ENCODE measurements at regions not wholly inside any gene's neighbourhood (a gene's known extent, or its start where the extent isn't known, plus 50 kb on each side); places are given as distances from the start of the nearest gene placed in this dataset.

GRCh38 chr1:75984781-75985180 lies 52.6 kb upstream of the ASB17 start:
- no peak overlapping the region for H3K27ac ChIP-seq (ENCODE audit: low read depth, low read length)
- H3K79me2 ChIP-seq (ENCODE audit: insufficient read depth, low read length), result no peaks in the 10 kb centered on the region
- no peak overlapping the region for H3K4me3 ChIP-seq (ENCODE audit: insufficient read depth, low read length, poor library complexity, severe bottlenecking)
- H3K4me2 ChIP-seq (ENCODE audit: low read depth, low read length, poor library complexity, severe bottlenecking), result no peak overlapping the region
- no peaks in the 10 kb centered on the region for H3K36me3 ChIP-seq (ENCODE audit: low read length)
- no peaks in the 10 kb centered on the region for H4K20me1 ChIP-seq (ENCODE audit: low read depth, low read length)
- no peaks in the 10 kb centered on the region for H3F3A ChIP-seq (ENCODE audit: insufficient read depth)
- H2AFZ ChIP-seq (ENCODE audit: low read depth, low read length, severe bottlenecking), result no peak overlapping the region
- no peaks in the 10 kb centered on the region for H3K9me2 ChIP-seq (replicated peaks; ENCODE audit: insufficient read depth, low read length)
- H3K9me3 ChIP-seq (ENCODE audit: insufficient read depth, low read length), result no peaks in the 10 kb centered on the region
- H3K9ac ChIP-seq (ENCODE audit: low read length), result no peak overlapping the region
- no peak for TF ChIP-seq EZH2phosphoT487 (conservative IDR thresholded peaks at IDR 0.05; ENCODE audit: low read length)
- no peak for TF ChIP-seq CTCF (IDR thresholded peaks at IDR 0.05; ENCODE audit: insufficient read depth, low read length, poor library complexity, severe bottlenecking)
- H3K27me3 ChIP-seq (ENCODE audit: low read length), result no peaks in the 10 kb centered on the region

- Histone ChIP-seq H3K4me2 (ENCODE audit: low read depth, low read length, poor library complexity, severe bottlenecking) (no peak overlapping the region), H3K27ac (ENCODE audit: low read depth, low read length) (no peak overlapping the region), H2AFZ (ENCODE audit: low read depth, low read length, severe bottlenecking) (no peak overlapping the region), H3K4me3 (ENCODE audit: insufficient read depth, low read length, poor library complexity, severe bottlenecking) (no peak overlapping the region), H3K9ac (ENCODE audit: low read length) (no peak overlapping the region), H3K36me3 (ENCODE audit: low read length) (no peaks in the 10 kb centered on the region), H3K27me3 (ENCODE audit: low read length) (no peaks in the 10 kb centered on the region), H4K20me1 (ENCODE audit: low read depth, low read length) (no peaks in the 10 kb centered on the region), H3K9me3 (ENCODE audit: insufficient read depth, low read length) (no peaks in the 10 kb centered on the region), H3K9me2 (replicated peaks; ENCODE audit: insufficient read depth, low read length) (no peaks in the 10 kb centered on the region), H3F3A (ENCODE audit: insufficient read depth) (no peaks in the 10 kb centered on the region), H3K79me2 (ENCODE audit: insufficient read depth, low read length) (no peaks in the 10 kb centered on the region)
- TF ChIP-seq CTCF (IDR thresholded peaks at IDR 0.05; ENCODE audit: insufficient read depth, low read length, poor library complexity, severe bottlenecking), result no peak
- TF ChIP-seq EZH2phosphoT487 (conservative IDR thresholded peaks at IDR 0.05; ENCODE audit: low read length), result no peak
Measured at GRCh38 chr1:75985827-75986226, 53.6 kb upstream of the ASB17 start.

GRCh38 chr1:75986478-75986877 lies 54.3 kb upstream of the ASB17 start:
- H3K4me2 ChIP-seq (ENCODE audit: low read depth, low read length, poor library complexity, severe bottlenecking), result no peak overlapping the region
- H3K79me2 ChIP-seq (ENCODE audit: insufficient read depth, low read length), result no peaks in the 10 kb centered on the region
- no peaks in the 10 kb centered on the region for H3F3A ChIP-seq (ENCODE audit: insufficient read depth)
- H3K27me3 ChIP-seq (ENCODE audit: low read length), result no peaks in the 10 kb centered on the region
- TF ChIP-seq EZH2phosphoT487 (conservative IDR thresholded peaks at IDR 0.05; ENCODE audit: low read length) (no peak), CTCF (IDR thresholded peaks at IDR 0.05; ENCODE audit: insufficient read depth, low read length, poor library complexity, severe bottlenecking) (no peak)
- H3K36me3 ChIP-seq (ENCODE audit: low read length), result no peaks in the 10 kb centered on the region
- H3K27ac ChIP-seq (ENCODE audit: low read depth, low read length), result no peak overlapping the region
- no peaks in the 10 kb centered on the region for H4K20me1 ChIP-seq (ENCODE audit: low read depth, low read length)
- H3K9ac ChIP-seq (ENCODE audit: low read length), result no peak overlapping the region
- H3K9me2 ChIP-seq (replicated peaks; ENCODE audit: insufficient read depth, low read length), result no peaks in the 10 kb centered on the region
- no peak overlapping the region for H3K4me3 ChIP-seq (ENCODE audit: insufficient read depth, low read length, poor library complexity, severe bottlenecking)
- no peaks in the 10 kb centered on the region for H3K9me3 ChIP-seq (ENCODE audit: insufficient read depth, low read length)
- H2AFZ ChIP-seq (ENCODE audit: low read depth, low read length, severe bottlenecking), result no peak overlapping the region

- no peak overlapping the region for H2AFZ ChIP-seq (ENCODE audit: low read depth, low read length, severe bottlenecking)
- H3K27me3 ChIP-seq (ENCODE audit: low read length), result no peaks in the 10 kb centered on the region
- no peak overlapping the region for H3K9ac ChIP-seq (ENCODE audit: low read length)
- no peaks in the 10 kb centered on the region for H3K9me2 ChIP-seq (replicated peaks; ENCODE audit: insufficient read depth, low read length)
- TF ChIP-seq CTCF (IDR thresholded peaks at IDR 0.05; ENCODE audit: insufficient read depth, low read length, poor library complexity, severe bottlenecking), result no peak
- TF ChIP-seq EZH2phosphoT487 (conservative IDR thresholded peaks at IDR 0.05; ENCODE audit: low read length), result no peak
- H3F3A ChIP-seq (ENCODE audit: insufficient read depth), result no peaks in the 10 kb centered on the region
- H3K27ac ChIP-seq (ENCODE audit: low read depth, low read length), result no peak overlapping the region
- H3K36me3 ChIP-seq (ENCODE audit: low read length), result no peaks in the 10 kb centered on the region
- H3K4me3 ChIP-seq (ENCODE audit: insufficient read depth, low read length, poor library complexity, severe bottlenecking), result no peak overlapping the region
- H4K20me1 ChIP-seq (ENCODE audit: low read depth, low read length), result no peaks in the 10 kb centered on the region
- no peak overlapping the region for H3K4me2 ChIP-seq (ENCODE audit: low read depth, low read length, poor library complexity, severe bottlenecking)
- no peaks in the 10 kb centered on the region for H3K9me3 ChIP-seq (ENCODE audit: insufficient read depth, low read length)
- H3K79me2 ChIP-seq (ENCODE audit: insufficient read depth, low read length), result no peaks in the 10 kb centered on the region
Measured at GRCh38 chr1:75989121-75989520, 56.9 kb upstream of the ASB17 start.
